OCI-LY1 (cell line): ENCODE measurements at regions not wholly inside any gene's neighbourhood (a gene's known extent, or its start where the extent isn't known, plus 50 kb on each side); places are given as distances from the start of the nearest gene placed in this dataset.

Experiments
- EZH2 ChIP-seq: fragments of 200-600 bp; sonication (generic), shearing (Covaris generic); IDR thresholded peaks from 2 replicates; pipeline ENCODE4 v1.8.0; 2017; ENCODE audit warnings: borderline replicate concordance, mixed run types, mild to moderate bottlenecking, antibody characterized with exemption, low read length, moderate library complexity, mixed read lengths
- TF ChIP-seq, protein P1 (sequence below): fragments of 200-600 bp; sonication (generic), shearing (Covaris generic); IDR thresholded peaks from 2 replicates; pipeline ENCODE4 v1.5.1; 2017; ENCODE audit warnings: mild to moderate bottlenecking, antibody characterized with exemption, low read length, moderate library complexity, mixed read lengths

DNA sequence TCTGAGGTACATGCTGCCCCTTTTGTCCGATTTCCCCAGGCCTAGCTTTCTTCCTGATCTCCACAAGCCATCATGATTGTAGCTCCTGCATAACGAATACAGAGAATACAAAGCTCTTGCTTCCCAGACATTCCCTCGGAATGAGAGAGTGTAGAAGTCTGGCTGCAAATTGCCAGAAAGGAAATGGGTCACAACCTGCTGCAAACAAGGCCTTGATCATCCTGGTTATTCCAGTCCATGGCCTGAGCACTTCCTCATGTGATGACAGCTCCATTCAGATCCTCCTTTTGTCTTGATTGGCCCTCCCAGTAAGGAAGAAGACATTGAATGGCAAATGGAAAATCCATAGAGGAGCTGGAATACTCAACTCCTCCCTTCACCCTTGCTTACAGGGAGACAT lies 136.0 kb upstream of the ADRA1B start:
- TF ChIP-seq, protein P1, sequence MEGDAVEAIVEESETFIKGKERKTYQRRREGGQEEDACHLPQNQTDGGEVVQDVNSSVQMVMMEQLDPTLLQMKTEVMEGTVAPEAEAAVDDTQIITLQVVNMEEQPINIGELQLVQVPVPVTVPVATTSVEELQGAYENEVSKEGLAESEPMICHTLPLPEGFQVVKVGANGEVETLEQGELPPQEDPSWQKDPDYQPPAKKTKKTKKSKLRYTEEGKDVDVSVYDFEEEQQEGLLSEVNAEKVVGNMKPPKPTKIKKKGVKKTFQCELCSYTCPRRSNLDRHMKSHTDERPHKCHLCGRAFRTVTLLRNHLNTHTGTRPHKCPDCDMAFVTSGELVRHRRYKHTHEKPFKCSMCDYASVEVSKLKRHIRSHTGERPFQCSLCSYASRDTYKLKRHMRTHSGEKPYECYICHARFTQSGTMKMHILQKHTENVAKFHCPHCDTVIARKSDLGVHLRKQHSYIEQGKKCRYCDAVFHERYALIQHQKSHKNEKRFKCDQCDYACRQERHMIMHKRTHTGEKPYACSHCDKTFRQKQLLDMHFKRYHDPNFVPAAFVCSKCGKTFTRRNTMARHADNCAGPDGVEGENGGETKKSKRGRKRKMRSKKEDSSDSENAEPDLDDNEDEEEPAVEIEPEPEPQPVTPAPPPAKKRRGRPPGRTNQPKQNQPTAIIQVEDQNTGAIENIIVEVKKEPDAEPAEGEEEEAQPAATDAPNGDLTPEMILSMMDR = no peak
- no peak for TF ChIP-seq EZH2
